ENCODE measurements at regions not wholly inside any gene's neighbourhood (a gene's known extent, or its start where the extent isn't known, plus 50 kb on each side); places are given as distances from the start of the nearest gene placed in this dataset.

DNA sequence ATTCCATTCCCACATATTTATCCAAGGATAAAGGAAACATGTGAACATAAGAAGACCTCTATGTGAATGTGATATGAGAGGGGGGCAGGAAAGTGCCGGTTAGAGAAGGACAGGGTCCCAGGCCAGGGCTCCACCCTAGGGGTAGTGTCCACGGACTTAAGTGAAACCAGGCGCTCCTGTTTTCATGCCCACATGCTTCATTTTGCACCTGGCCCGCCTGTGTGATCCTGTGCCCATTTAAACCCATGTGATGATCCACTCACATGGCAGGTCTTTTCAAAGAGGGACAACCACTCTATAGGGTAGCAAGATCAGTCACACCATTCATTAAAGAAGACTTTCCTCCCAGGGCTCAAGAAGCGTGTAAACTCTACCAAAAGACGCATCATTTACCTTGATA is 865.3 kb upstream of the GJE1 start:
- DNase-seq: no peak

DNA sequence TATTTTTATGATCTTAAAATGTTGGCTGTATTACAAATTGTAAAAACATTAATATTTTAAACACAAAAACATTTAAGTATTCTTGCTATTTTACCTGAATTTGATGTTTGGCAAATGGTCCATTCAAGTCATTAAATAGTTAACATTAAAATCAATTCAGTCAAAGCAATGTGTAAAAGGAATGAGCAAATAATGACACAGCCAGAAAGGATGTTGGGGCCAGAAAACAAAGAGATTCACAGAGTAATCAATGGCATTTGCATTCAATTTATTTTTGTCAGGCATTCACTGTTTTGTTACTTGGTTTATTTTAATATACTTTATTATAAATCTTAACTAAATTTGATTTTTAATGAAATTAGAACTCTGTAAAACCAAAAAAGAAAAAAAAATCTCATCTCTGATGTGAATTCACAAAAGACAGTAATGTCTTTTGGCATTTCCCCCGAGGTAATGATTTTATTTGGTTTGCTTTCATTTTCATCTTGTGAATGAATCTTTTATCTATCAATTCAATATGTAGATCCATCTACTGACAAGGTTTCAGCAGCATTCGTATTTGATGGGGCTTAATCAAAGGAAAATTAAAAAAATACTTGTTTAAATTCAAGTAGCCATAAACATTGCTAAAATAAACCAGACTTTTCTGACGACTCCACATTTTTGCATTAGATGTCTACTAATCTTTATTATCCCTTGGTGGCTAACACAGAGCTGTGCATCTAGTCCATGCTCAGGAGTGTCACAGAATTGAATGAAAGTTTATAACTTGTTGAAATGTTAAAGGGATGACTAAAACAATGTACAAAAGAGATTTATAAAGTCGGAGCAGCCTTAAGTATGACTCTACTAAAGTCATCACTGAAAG is 866.7 kb upstream of the GJE1 start:
- no peak for DNase-seq

GRCh38 chr6:141264101-141264500 is 868.6 kb upstream of the GJE1 start:
- DNase-seq: no peak

GRCh38 chr6:141261672-141262060 is 871.1 kb upstream of the GJE1 start:
- no peak for DNase-seq

DNA sequence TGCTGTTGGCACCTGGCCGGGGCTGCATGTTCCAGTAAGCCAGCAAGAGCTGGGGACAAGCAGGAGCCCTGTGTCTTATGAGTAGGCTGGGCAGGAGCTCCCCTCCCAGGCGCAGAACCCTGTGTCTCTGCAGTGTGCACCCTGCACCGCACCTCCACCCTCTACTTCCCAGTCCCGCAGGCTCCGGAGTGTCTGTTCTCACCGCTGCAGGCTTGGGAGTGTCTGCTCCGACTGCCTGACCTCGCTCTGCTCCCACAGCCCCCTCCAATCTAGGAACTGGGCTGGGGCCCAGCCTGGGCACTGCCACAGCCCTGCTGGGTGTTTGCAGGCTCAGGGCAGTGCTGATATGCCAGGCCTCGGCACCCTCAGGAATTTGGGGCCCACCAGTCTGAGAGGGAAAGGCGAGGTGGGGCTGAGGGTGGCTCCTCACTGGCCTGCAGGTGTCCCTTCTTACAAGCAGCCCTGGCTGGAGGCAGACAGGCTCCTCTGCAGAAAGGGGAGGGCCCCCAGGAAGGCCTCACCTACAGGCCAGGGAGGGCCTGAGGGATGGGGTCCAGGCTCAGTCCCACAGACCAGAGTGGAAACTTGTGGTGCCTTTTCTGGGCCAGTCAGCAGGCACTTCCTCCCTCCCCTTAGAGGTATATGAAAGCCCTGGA is 871.6 kb upstream of the GJE1 start:
- DNase-seq: no peak

- no peak for DNase-seq
Measured at GRCh38 chr6:141260627-141261015, 872.1 kb upstream of the GJE1 start.

DNA sequence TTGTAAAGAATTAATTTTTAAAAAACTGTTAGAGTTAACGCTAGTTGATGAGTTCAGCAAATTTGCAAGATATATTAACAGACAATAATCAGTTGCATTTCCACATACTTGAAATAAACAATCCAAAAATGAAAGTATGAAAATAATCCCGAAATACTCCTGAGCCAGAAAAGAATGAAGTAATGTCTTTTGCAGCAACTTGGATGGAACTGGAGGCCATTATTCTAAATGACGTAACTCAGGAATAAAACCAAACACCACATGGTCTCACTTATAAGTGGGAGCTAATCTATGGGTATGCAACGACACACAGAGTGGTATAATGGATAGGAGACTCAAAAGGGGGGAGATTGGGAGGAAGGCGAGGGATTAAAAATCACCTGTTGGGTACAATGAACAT is 872.9 kb upstream of the GJE1 start:
- no peak for DNase-seq

DNA sequence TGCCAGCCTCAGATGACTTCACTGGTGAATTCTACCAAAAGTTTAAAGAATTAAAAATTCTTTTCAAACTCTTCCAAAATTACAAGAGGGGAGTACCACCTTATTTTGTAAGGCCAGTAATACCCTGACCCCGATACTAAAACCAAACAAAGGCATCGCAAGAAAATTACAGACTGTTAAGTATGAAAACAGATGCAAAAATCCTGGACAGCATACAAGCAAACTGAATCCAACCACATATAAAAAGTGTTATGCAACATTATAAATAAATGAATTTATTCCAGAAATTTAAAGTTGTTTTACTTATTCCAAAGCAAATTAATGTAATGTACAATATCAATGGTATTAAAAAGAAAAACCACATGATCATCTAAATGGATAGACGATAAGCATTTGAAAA is 873.6 kb upstream of the GJE1 start:
- DNase-seq: no peak

GRCh38 chr6:141258516-141258915 is 874.2 kb upstream of the GJE1 start:
- no peak for DNase-seq

DNA sequence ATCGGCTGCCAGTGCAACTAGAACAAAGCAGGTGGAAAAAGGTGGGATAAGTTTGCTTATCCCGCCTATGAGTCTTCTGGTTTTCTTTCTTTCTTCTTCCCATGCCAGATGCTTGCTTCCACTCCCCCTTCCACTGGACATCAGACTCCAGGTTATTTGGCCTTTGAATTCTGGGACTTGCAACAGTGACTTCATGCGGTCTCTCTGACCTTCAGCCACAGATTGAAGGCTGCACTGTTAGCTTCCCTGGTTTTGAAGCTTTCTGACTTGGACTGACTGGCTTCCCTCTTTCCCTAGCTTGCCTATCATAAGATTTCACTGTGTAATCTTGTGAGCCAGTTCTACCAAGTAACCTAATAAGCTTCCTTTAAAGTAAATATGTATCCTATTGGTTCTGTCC is 878.4 kb upstream of the GJE1 start:
- DNase-seq: no peak

DNA sequence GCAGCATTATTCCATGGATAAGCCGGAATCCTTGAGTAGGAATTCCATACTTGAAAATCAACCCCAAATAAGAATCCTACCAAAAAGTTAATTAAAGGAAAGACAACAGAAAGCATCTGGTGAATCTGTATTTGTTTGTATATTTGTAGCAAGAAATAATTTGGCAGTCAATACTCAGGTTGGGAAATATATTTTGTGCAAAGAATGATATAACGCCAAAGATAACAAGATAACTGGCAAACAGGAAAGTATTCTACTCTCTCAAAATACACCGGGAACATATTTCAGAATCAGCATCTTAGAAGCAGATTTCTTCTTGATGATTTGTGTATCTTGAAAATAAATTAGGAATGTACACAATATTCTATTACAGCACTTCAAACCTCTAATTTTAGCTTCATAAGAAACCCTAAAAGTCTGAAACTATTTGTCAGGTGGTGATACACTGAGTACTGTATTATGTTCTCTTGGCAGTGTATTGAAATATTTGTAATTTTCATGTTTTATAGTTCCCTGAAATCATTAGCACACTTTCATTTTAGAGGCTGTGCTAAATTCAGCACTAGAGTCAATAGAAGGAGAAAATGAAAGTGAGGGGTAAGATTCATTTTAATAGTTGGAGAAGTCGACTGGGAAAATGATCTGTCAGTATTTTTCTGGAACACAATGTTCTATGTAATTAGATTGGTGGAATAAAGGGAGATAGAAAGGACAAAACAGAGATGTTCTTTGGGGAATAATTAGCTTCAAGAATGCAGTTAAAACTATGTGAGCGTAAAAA is 879.7 kb upstream of the GJE1 start:
- no peak for DNase-seq

GRCh38 chr6:141251286-141251685 is 881.4 kb upstream of the GJE1 start:
- DNase-seq: no peak

GRCh38 chr6:141248021-141248799 is 884.5 kb upstream of the GJE1 start:
- DNase-seq: no peak

- no peak for DNase-seq
Measured at GRCh38 chr6:141244366-141244765, 888.4 kb upstream of the GJE1 start.

DNA sequence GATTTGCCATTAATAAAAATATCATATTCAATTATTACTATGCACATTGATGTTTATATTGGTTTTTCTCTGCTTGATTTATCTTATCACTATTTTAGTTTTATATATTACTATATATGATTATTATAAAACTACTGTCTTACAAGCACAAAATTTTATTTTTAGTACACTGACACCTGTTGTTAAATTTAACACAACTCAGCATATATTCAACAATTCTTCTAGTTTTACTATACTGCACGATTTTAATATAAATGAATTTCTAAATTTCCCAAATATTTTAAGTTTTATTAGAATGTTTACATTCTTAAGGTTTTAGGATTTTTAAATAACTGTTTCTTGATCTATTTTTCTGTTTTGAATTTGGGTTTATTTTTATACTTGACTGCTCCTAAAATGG is 889.8 kb upstream of the GJE1 start:
- DNase-seq: no peak

DNA sequence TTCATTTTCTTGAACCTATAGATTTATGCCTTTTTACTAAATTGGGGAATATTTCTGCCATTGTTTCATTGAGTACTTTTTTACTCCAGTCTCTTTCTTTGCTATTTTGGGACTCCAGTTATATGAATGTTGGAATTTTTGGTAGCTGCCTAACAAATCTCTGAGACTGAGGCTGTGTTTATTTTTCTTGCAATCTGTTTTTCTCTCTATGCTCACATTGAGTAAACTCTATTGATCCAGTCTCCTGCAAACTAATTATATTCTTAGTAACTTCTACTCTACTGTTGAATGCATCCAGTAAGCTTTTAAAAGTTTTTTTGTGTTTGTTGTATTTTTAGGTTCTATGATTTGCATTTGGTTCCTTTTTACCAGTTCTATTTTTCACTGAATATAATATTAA is 903.4 kb upstream of the GJE1 start:
- no peak for DNase-seq

DNA sequence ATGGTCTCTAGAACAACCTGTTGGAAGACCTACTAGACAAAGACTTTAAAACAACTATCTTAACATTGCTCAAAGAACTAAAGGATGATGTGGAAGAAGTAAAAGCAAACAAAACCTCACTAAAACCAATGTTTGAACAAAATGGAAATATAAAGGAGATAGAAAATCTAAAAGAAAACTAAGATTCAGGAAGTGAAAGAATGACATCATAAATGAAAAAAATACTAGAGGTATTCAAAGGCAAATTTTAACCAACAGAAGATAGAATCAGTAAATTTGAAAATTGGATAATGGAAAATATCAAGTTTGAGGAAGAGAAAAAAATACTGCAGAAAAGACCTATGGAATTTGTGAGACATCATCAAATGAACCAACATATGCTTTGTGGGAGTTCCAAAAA is 914.1 kb upstream of the GJE1 start:
- DNase-seq: no peak

DNA sequence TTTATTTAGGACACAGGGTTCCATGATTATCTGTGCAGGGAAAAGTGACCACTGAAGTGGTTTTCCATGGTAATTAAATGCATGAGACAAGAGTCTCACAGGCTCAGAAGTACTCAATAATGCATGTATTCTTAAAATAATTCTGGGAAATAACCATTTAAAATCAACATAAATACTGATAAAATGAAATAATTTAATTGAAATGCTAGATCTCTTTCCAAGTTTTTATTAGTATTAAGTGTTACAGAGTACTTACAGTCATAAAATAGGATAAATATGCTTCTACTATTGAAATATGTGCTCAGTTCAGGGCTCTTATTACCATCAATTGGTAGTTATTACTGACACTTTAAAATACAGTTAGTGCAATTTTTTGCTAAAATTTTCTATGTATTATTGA is 916.0 kb upstream of the GJE1 start:
- no peak for DNase-seq

GRCh38 chr6:141212296-141212695 is 920.4 kb upstream of the GJE1 start:
- DNase-seq: no peak

- no peak for DNase-seq
Measured at GRCh38 chr6:141211845-141212244, 920.9 kb upstream of the GJE1 start.

DNA sequence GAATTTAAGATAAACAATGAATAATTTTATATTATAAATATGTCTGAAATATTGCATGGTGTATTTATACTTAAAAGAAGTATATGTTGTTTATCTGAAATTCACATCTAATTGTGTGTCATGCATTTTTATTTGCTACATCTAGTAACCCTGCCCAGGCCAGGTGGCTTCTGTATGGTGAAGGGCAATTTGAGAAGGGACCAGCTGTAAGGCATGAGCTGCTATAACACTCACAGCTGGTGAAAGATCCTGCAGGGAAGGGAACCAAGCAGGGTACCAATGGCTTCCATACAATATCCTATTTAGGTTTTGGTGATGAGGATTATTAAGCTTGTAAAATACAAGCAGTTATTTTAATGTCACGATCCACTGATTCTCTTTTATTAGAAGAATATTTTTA is 921.8 kb upstream of the GJE1 start:
- DNase-seq: no peak

DNA sequence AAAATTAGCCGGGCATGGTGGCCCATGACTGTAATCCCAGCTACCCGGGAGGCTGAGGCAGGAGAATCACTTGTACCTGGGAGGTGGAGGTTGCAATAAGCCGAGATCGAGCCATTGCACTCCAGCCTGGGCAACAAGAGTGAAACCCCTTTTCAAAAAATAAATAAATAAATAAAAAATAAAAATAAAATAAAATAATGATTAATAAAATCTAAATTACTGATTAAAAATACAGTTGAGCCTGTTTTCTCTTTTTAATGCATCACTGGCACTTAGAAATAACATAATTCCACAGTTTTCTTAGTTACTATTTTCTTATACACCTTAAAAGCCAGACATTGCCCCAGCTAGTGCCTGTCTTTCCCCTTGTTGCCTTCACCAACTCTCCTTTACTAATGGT is 922.8 kb upstream of the GJE1 start:
- DNase-seq: no peak

DNA sequence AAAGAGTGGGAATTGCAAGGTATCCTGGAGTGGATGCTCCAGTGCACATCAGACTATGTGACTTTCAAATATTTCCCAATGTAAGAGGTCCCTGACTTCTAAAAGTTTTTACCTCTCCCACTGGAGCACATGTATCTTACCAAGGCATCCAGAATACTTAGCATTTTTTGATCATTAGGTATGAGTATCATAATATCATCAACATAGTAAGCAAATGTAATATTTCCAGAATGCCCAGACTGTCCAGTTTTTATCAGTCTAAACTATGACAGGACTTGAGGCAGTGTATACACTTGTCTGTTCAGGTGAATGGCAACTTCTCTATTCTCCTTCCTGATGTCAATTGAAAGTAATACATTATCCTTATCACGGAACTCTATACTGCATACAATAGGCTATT is 924.6 kb upstream of the GJE1 start:
- no peak for DNase-seq
